T-helper 17 cell (primary cell): ENCODE measurements at regions not wholly inside any gene's neighbourhood (a gene's known extent, or its start where the extent isn't known, plus 50 kb on each side); places are given as distances from the start of the nearest gene placed in this dataset.

Experiments
- ATAC-seq: fragments of 150-1000 bp; cut with Tn5 transposase; 2 replicates; pipeline ENCODE4 v1.10.0; 2021; ENCODE audit warnings: mild to moderate bottlenecking, moderate library complexity
- DNase-seq, 3 donors: peaks; one replicate each; pipeline versions ENCODE4 v3.0.0 to v3.0.0-alpha.2; 2020 to 2021
- H3K9me3 ChIP-seq: one replicate; pipeline ENCODE4 v1.7.0; 2013; ENCODE audit warnings: low read length, mild to moderate bottlenecking; ENCODE audit not compliant: control insufficient read depth, poor library complexity, severe bottlenecking
- H3K27ac Mint-ChIP-seq: one replicate; pipeline ENCODE4 v1.8.0; 2022; ENCODE audit warnings: mild to moderate bottlenecking, moderate library complexity, mixed read lengths
- H3K27me3 Mint-ChIP-seq: one replicate; pipeline ENCODE4 v1.8.0; 2022; ENCODE audit warnings: mixed read lengths
- H3K36me3 Mint-ChIP-seq: one replicate; pipeline ENCODE4 v1.8.0; 2022; ENCODE audit warnings: low read depth, mixed read lengths
- H3K4me1 Mint-ChIP-seq: one replicate; pipeline ENCODE4 v1.8.0; 2022; ENCODE audit warnings: mild to moderate bottlenecking, mixed read lengths
- H3K4me3 Mint-ChIP-seq: one replicate; pipeline ENCODE4 v1.8.0; 2022; ENCODE audit warnings: mild to moderate bottlenecking, moderate library complexity, mixed read lengths

- no peaks in the 10 kb centered on the region for H3K36me3 Mint-ChIP-seq
- peaks cover 2% of the 10 kb centered on the region for H3K9me3 ChIP-seq
- DNase-seq (no peak), ATAC-seq (no peak)
- no peaks in the 10 kb centered on the region for H3K4me1 Mint-ChIP-seq
- no peak overlapping the region for H3K27ac Mint-ChIP-seq
- H3K4me3 Mint-ChIP-seq: no peak overlapping the region
- H3K27me3 Mint-ChIP-seq: no peaks in the 10 kb centered on the region
These were observed 1176.6 kb upstream of the AUTS2 start for GRCh38 chr7:68421712-68422111.

- Mint-ChIP-seq H3K27ac (no peak overlapping the region), H3K27me3 (no peaks in the 10 kb centered on the region), H3K4me1 (no peaks in the 10 kb centered on the region), H3K36me3 (no peaks in the 10 kb centered on the region), H3K4me3 (no peak overlapping the region)
- peaks cover 2% of the 10 kb centered on the region for H3K9me3 ChIP-seq
- DNase-seq (no peak), ATAC-seq (no peak)
These were observed 1176.0 kb upstream of the AUTS2 start for GRCh38 chr7:68422281-68422680.

GRCh38 chr7:68423356-68423755 lies 1174.9 kb upstream of the AUTS2 start:
- Mint-ChIP-seq H3K27ac (no peak overlapping the region), H3K27me3 (no peaks in the 10 kb centered on the region), H3K4me3 (no peak overlapping the region), H3K4me1 (no peaks in the 10 kb centered on the region), H3K36me3 (no peaks in the 10 kb centered on the region)
- peaks cover 2% of the 10 kb centered on the region for H3K9me3 ChIP-seq
- no peak for ATAC-seq
- no peak for DNase-seq

GRCh38 chr7:68424658-68425297 lies 1173.5 kb upstream of the AUTS2 start:
- Mint-ChIP-seq H3K4me3 (no peak overlapping the region), H3K27ac (no peak overlapping the region), H3K36me3 (no peaks in the 10 kb centered on the region), H3K27me3 (no peaks in the 10 kb centered on the region), H3K4me1 (no peaks in the 10 kb centered on the region)
- H3K9me3 ChIP-seq: peaks cover 2% of the 10 kb centered on the region
- ATAC-seq: no peak
- DNase-seq: no peak

- Mint-ChIP-seq H3K27me3 (no peaks in the 10 kb centered on the region), H3K27ac (no peak overlapping the region), H3K4me3 (no peak overlapping the region), H3K36me3 (no peaks in the 10 kb centered on the region), H3K4me1 (no peaks in the 10 kb centered on the region)
- DNase-seq (no peak), ATAC-seq (no peak)
- H3K9me3 ChIP-seq: peaks cover 2% of the 10 kb centered on the region
These were observed 1172.9 kb upstream of the AUTS2 start for GRCh38 chr7:68425377-68425776.

- Mint-ChIP-seq H3K27me3 (no peaks in the 10 kb centered on the region), H3K4me3 (no peak overlapping the region), H3K36me3 (no peaks in the 10 kb centered on the region), H3K4me1 (no peaks in the 10 kb centered on the region), H3K27ac (no peak overlapping the region)
- ATAC-seq: no peak
- DNase-seq: no peak
- H3K9me3 ChIP-seq: peaks cover 2% of the 10 kb centered on the region
These were observed 1168.7 kb upstream of the AUTS2 start for GRCh38 chr7:68429411-68430117.

GRCh38 chr7:68432585-68432984 lies 1165.7 kb upstream of the AUTS2 start:
- ATAC-seq (no peak), DNase-seq (no peak)
- Mint-ChIP-seq H3K27me3 (no peaks in the 10 kb centered on the region), H3K36me3 (no peaks in the 10 kb centered on the region), H3K4me3 (no peak overlapping the region), H3K4me1 (no peaks in the 10 kb centered on the region), H3K27ac (no peak overlapping the region)
- H3K9me3 ChIP-seq: no peaks in the 10 kb centered on the region

- Mint-ChIP-seq H3K4me3 (no peak overlapping the region), H3K4me1 (no peaks in the 10 kb centered on the region), H3K27me3 (no peaks in the 10 kb centered on the region), H3K27ac (no peak overlapping the region), H3K36me3 (no peaks in the 10 kb centered on the region)
- ATAC-seq: no peak
- H3K9me3 ChIP-seq: no peaks in the 10 kb centered on the region
- DNase-seq: no peak
These were observed 1164.7 kb upstream of the AUTS2 start for GRCh38 chr7:68433462-68434070.

- Mint-ChIP-seq H3K27me3 (no peaks in the 10 kb centered on the region), H3K36me3 (no peaks in the 10 kb centered on the region), H3K4me3 (no peak overlapping the region), H3K27ac (no peak overlapping the region), H3K4me1 (no peaks in the 10 kb centered on the region)
- ATAC-seq (no peak), DNase-seq (no peak)
- no peaks in the 10 kb centered on the region for H3K9me3 ChIP-seq
These were observed 1163.4 kb upstream of the AUTS2 start for GRCh38 chr7:68434857-68435256.

GRCh38 chr7:68438016-68438415 lies 1160.3 kb upstream of the AUTS2 start:
- Mint-ChIP-seq H3K4me1 (no peaks in the 10 kb centered on the region), H3K27ac (no peak overlapping the region), H3K27me3 (no peaks in the 10 kb centered on the region), H3K4me3 (no peak overlapping the region), H3K36me3 (no peaks in the 10 kb centered on the region)
- ATAC-seq (no peak), DNase-seq (no peak)
- no peaks in the 10 kb centered on the region for H3K9me3 ChIP-seq

GRCh38 chr7:68438811-68439210 lies 1159.5 kb upstream of the AUTS2 start:
- H3K27ac Mint-ChIP-seq: no peak overlapping the region
- H3K4me1 Mint-ChIP-seq: no peaks in the 10 kb centered on the region
- DNase-seq (no peak), ATAC-seq (no peak)
- H3K36me3 Mint-ChIP-seq: no peaks in the 10 kb centered on the region
- no peaks in the 10 kb centered on the region for H3K9me3 ChIP-seq
- H3K4me3 Mint-ChIP-seq: no peak overlapping the region
- no peaks in the 10 kb centered on the region for H3K27me3 Mint-ChIP-seq

- no peaks in the 10 kb centered on the region for H3K36me3 Mint-ChIP-seq
- H3K9me3 ChIP-seq: no peaks in the 10 kb centered on the region
- H3K27ac Mint-ChIP-seq: no peak overlapping the region
- no peak overlapping the region for H3K4me3 Mint-ChIP-seq
- H3K27me3 Mint-ChIP-seq: no peaks in the 10 kb centered on the region
- ATAC-seq (no peak), DNase-seq (no peak)
- H3K4me1 Mint-ChIP-seq: no peaks in the 10 kb centered on the region
These were observed 1158.4 kb upstream of the AUTS2 start for GRCh38 chr7:68439897-68440296.

GRCh38 chr7:68440866-68441265 lies 1157.4 kb upstream of the AUTS2 start:
- H3K4me3 Mint-ChIP-seq: no peak overlapping the region
- no peaks in the 10 kb centered on the region for H3K4me1 Mint-ChIP-seq
- ATAC-seq (no peak), DNase-seq (no peak)
- no peaks in the 10 kb centered on the region for H3K9me3 ChIP-seq
- no peaks in the 10 kb centered on the region for H3K27me3 Mint-ChIP-seq
- H3K36me3 Mint-ChIP-seq: no peaks in the 10 kb centered on the region
- H3K27ac Mint-ChIP-seq: no peak overlapping the region

- ATAC-seq: no peak
- Mint-ChIP-seq H3K36me3 (no peaks in the 10 kb centered on the region), H3K4me3 (no peak overlapping the region), H3K4me1 (no peaks in the 10 kb centered on the region), H3K27ac (no peak overlapping the region), H3K27me3 (no peaks in the 10 kb centered on the region)
- no peak for DNase-seq
- no peaks in the 10 kb centered on the region for H3K9me3 ChIP-seq
These were observed 1156.6 kb upstream of the AUTS2 start for GRCh38 chr7:68441645-68442044.
